TTC549 (cell line): ENCODE measurements at regions not wholly inside any gene's neighbourhood (a gene's known extent, or its start where the extent isn't known, plus 50 kb on each side); places are given as distances from the start of the nearest gene placed in this dataset.
"Not testable (repeated sequence)": the region's sequence is repeated elsewhere in the genome, so short reads cannot be mapped to it uniquely, and the experiment has no call there.

Experiments used
- FAIRE-seq: peaks from 2 replicates; lab custom pipeline; 2012; peaks lifted over from hg19 to GRCh38; lab: Jason Lieb, UNC

DNA sequence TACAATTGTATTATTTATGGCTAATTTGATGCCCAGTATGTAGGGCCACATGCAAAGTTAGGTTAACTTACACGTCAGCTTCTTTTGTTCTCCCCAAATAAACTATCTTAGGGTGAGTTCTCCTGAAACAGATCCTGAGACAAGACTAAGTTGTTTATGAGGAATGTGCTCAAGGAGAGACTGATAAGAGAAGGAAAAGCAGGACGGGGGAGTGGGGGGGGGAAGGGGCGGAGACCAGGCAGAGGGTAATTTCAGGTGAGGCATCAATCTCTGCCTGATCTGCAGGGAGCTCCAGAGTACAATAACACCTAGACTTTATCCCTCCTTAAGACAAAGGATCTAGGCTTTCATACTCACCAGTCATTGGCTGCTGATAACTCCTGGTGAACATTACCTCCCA lies 220.6 kb upstream of the BTBD3 start:
- no peak for FAIRE-seq

DNA sequence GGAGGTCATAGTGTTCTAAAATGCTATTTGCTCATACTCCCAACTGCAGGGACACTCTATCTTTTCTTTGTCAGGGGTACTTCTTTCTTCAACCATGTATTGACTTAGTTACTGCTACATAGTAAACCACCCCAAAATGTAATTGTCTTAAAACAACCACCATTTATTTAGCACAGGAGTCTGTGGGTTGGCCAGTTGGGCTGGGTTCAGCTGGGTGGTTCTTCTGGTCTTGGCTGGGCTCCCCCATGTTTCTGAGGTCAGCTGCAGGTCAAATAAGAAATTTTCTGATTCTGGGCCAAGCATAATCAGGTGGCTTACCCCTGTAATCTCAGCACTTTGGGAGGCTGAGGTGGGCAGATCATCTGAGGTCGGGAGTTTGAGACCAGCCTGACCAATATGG lies 220.0 kb upstream of the BTBD3 start:
- FAIRE-seq = no peak

DNA sequence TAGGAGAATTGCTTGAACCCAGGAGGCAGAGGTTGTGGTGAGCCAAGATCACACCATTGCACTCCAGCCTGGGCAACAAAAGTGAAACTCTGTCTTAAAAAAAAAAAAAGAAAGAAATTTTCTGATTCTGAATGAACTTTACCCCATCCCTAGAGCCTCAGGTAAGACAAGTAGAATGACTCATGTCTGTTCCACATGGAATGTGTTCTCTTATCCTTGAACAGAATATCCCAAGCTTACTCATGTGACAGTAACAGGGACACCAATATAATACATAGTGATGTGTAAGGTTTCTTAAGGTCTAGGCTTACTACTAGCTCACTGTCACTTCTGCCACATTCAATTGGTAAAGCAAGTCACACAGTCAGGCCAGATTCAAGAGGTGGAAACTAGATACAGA lies 219.6 kb upstream of the BTBD3 start:
- FAIRE-seq = no peak

DNA sequence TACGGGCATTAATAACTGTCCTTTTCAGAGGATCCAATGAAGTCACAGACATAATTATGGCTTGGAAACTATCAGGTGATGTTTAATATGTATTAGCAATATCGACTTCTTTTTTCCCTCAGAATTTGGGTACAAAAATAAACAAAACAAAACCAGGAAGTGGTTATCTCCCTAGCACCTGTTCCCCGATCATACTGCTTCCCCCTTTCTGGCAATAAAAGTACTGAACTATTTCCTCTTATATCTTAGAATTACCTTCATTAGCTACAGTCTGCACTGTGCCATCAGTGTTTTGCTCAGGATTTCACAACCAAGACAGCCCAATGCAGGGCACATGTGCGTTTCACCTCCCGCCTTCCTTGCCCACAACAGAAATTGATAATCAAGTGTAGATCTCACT lies 216.9 kb upstream of the BTBD3 start:
- FAIRE-seq = no peak

DNA sequence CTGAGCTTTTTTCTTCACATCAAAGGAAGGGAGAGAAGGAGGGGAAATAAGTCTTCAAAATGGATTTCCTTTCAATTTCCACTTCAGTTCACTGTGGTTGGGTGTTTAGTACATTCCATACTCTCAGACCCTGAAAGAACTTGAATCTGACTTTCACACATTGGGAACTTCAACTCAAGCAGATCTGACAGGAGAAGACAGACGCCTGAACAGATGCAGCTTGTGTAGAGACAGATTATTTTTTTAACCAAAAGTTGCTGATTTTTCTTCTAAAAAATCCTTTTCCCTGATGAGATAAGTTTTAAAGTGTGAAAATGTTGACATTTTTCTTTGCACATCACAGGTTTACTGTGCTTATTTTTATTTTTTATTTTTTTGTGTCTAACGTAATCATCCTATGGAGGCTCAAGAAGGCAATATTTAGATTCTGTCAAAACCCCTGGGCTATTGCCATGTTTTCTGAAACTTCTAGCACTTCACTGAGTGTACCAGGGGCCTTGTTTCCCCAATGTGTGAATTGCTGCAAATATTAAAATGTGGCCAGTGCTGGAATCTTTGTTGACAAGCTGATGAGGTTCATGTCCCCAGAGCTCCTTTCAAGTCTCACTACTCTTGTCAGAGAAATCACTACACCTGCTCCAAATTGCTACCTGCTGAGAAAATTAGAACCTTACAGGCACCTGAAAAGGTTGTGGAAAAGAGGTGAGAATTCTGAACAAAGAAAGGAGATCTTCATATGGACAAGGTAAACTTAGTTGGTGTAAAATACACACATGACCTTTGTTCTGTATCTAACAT lies 214.8 kb upstream of the BTBD3 start:
- FAIRE-seq = no peak

DNA sequence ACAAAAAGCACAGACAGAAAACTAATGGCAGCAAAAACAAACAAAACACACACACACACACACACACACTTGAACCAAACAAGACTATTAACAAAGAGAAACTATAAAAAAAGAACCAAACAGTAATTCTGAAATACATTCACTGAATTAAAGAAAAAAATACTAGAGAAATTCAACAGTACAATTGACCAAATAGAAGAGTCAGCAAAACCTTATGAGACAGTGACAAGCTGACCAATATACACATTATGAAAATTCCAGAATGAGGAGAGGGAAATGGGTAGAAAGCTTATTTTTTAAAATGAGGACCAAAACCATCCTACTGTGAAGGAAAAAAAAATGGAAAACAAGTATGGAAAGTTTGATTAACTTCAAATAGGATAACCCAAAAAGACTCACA lies 212.2 kb upstream of the BTBD3 start:
- no peak for FAIRE-seq

DNA sequence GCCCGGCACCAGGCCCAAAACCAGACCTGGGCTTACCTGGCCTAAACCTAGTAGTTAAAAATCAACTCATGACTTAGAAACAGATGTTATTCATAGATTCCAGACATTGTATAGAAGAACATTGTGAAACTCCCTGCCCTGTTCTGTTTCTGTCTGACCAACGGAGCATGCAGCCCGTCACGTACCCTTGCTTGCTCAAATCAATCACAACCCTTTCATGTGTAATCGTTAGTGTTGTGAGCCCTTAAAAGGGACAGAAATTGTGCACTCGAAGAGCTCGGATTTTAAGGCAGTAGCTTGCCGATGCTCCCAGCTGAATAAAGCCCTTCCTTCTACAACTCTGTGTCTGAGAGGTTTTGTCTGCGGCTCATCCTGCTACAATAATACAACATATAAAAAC lies 209.5 kb upstream of the BTBD3 start:
- FAIRE-seq = not testable (repeated sequence)

DNA sequence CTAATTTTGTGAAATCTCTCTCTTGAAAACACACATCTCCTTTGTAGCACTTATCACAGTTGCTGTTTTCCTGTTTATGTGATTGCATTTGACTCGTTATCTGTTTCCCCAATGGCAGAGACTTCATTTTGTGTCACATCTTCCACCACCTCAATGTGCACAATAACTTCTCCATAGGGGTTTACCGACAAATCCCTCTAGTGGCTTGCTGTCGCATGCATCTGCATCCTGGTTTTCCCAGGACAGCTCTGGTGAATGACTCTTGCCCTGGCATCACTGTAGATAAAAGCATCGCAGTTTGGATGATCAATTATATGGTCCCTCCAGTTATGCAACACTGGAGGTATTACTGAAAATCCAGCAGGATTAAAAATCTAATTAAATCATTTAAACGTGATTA lies 206.5 kb upstream of the BTBD3 start:
- FAIRE-seq = no peak

DNA sequence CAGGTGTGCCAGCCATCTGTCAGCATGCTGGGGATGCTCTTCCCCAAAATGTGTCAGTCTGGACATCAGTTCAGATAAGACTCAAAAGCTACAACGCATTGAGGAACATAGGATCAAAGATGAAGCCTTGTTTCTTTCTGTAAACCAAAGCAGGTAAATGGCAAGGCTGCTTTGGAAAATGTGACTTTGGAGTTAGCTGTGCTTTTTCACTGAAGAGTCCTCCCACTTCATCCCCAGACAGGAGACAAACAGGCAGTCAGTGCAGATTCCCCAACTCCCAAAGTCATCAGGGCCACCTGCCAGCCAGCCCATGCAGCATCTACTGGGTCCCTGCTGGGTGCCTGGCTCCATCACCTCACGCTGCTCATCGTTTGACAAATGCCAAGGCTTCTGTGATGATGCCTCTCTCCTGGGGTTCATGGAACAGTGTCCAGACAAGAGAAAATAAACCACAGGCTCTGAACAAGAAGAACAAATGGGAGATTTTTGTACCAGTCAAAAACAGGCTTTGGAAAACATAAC lies 205.0 kb upstream of the BTBD3 start:
- no peak for FAIRE-seq

DNA sequence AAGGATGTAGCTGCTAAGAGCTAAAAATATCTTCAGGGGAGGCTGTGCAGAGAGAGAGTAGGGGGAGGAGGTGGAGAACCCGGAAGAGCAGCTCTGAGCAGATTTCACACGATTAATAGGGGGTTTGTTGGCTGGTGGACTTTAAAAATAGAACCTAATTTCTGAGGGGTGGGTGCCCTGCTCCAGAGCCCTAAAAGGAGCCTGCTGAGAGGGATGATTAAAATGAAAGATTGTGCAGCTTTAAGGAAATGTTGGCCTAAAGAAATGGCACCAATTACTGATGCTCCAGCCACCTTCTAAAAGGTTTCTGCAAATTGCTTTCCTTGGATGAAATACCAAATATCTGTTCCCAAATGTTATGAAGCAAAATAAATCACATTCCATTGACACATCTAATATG lies 202.8 kb upstream of the BTBD3 start:
- no peak for FAIRE-seq

DNA sequence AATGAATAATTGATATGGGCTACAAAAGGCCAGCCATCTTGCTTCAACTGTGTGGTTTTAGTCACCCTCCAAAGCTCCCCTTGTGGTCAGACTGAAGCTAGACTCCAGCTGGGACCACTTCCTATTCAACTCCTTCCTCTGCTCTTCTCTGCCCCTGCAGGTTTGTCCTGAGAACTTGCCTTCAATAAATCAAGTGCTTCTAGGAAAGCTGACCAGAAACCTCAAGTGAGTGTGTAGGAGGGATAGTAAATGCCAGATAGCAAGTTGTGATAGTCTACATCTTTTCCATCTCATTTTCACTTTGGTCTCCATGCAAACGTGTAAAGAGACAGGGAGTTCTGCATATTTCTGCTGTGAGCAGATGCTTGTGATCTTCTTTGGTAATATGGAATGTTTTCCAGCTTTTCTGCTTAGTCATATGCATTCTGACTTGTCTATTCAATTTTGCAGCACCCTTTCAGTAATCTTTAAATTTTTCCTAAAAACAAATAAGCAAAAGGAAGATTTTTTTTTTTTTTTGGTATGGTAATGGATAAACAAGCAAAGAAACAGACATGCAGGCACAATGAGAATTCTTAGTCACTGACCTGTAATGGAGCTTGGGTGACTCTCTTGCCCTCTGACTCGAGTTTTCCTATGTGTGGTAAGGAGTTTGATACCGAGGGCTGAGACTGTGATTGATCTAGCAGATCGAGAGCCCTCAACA lies 201.3 kb upstream of the BTBD3 start:
- FAIRE-seq = peak; percentile 17

DNA sequence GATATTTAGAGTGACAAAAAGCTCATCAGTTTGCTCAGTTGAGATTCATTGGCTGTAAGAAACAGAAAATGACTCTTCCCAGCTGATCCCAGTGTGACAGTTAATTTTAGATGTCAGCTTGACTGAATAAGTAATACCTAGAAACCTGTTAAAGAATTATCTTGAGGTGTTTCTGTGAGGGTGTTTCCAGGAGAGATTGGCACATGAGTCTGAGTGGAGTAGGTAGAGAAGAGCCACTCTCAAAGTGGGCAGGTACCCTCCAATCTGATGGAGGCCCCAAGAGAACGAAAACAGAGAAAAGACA lies 200.8 kb upstream of the BTBD3 start:
- no peak for FAIRE-seq

DNA sequence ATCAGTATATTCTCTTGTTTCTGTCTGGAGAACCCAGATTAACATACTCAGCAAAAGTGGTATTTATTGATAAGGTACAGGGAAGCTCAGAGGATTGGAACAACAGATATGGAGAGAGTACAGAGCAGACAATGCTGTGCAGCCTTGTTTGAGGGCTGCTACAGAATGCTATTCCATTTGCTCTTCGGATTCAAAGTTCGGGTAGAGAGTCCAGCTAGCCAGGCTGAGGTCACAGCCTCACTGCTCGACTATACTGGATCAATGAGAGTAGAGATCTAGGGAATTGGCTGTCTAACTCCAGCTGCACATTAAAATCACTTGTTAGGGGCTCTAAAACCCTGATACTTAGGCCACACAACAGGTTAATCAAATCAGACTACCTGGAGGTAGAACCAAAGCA lies 200.1 kb upstream of the BTBD3 start:
- FAIRE-seq = no peak

DNA sequence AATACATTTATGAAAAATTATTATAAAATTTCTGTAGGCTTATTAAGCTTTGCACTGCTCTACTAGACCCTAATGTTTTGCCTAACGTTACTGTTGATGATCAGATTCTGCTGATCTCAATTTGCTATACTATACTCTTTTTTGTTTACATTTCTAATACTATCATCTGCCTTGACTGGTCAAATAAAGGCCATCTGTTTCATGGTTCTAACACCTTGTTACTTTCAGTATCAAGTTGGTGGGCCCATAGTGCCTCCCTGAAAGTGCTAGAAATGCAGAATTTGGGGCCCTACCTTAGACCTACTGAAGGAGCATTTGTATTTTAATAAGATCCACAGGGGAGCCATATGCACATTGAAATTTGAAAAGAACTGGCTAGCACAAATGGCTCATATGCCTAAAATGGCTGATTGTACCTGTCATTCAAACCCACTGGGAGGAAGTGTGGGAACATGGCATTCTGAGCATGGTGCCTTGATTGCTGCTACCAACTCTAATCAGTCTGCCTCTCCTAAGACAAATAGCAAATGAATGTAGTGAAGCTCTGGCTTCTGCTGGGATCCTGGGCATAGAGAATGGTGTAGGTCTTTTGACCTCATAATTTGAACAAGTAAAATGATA lies 199.1 kb upstream of the BTBD3 start:
- no peak for FAIRE-seq

DNA sequence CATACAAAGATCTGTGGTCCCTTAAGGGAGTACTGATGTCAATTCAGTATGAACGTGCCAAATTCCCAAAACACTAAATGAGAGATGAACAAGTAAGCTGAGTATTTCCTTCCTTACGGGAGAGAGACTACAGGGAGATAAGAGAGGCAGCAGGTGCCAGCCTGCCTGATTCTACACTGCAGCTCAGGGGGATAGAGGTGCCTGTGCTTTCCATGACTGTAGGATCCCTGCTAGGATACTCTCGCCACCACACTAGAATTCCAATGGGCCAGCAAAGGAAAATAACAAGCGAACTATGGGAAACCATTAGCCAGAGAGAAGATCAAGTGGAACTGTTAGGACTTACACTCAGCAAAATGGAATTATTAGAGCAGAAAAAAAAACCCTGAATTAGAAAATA lies 198.5 kb upstream of the BTBD3 start:
- FAIRE-seq = no peak

DNA sequence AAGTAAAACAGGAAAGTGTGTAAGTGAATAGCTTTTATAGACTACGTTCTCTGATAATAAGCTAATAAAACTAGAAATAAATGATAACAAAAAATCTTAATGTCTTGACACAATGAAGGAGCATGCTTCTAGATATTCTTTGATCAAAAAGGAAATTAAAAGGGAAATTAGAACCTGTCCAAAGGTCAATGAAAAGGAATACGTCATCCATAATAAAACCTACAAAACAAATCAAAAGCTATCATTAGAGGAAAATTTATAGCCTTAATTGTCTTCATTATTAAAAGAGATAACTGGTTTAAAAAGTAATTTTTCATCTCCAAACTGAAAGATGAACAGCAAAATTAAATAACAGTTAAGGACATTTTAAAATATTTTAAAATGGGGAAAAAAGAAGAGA lies 196.3 kb upstream of the BTBD3 start:
- no peak for FAIRE-seq

DNA sequence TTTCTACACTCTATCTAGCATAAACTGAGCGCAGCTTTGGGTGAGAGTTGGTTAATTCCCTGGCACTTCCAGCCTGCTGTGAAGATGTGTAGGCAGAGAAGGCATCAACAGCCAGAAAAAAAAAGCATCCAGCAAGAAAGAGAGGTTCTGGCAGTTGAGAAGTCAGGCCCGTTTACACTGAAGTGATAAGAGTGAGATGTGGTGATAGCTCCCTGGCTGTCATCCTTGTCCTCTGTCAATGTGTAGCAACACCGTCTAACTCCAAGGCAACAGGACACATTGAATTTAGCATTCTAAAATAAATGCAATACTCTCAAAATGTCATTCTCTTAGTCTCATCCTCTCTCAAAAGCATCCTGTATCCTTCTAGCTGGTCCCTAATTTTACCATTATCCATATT lies 193.6 kb upstream of the BTBD3 start:
- FAIRE-seq = no peak

DNA sequence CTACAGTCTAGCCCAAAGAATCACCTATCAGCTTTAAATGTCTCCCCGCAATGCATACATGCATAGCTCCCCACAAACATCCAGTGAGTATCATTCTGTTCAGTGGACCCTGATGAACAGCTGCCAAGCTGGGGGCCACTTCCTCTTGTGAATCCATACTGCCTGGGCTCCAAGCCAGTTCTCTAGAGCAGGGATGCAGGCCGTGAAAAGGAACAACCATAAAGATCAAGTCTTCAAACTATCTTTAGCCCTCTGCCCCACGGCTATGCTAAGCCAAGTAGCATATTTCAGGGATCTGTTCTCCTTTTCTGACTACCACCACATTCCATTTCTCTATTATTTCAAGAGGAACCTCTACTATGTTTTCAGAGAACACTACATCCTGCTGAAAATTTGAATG lies 191.7 kb upstream of the BTBD3 start:
- no peak for FAIRE-seq

DNA sequence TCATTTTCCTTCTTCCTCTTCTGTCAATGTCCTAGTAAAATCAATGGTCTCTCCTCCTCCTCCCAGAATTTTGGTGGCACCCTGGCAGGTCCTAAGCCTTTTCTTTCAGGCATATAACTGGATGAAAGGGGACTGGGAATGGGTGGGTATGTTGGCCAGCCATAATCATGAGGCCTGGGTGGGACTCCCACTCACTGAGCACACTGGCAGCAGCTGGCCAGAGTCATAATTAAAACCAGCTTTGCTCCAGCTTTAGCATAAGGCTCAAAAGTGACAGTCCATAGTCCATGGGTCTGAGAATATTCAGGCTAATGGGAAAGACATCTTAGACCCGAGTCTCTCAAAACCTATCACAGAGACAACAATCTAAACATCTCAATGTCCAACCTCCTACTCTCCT lies 190.0 kb upstream of the BTBD3 start:
- FAIRE-seq = no peak

DNA sequence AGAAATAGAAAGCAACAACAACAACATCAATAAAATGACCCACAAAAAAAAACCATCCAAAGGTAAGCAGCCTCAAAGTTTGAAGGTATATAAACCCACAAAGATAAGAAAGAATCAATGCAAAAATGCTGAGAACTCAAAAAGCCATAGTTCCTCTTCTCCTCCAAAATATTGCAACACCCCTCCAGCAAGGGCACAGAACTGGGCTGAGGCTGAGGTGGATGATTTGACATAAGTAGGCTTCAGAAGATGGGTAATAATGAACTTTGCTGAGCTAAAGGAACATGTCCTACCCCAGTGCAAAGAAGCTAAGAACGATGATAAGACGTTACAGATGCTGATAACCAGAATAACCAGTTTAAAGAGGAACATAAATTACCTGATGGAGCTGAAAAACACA lies 188.8 kb upstream of the BTBD3 start:
- no peak for FAIRE-seq

DNA sequence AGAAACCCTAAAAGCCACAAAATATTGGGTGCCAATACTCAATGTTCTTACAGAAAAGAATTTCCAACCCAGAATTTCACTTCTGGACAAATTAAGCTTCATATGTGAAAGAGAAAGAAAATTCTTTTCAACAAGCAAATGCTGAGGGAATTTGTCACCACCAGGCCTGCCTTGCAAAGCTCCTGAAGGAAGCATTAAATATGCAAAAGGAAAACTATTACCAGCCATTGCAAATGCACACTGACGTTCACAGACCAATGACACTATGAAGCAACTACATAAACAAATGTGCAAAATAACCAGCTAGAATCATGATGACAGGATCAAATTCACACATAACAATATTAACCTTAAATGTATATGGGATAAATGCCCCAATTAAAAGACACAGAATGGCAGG lies 187.9 kb upstream of the BTBD3 start:
- FAIRE-seq = no peak

DNA sequence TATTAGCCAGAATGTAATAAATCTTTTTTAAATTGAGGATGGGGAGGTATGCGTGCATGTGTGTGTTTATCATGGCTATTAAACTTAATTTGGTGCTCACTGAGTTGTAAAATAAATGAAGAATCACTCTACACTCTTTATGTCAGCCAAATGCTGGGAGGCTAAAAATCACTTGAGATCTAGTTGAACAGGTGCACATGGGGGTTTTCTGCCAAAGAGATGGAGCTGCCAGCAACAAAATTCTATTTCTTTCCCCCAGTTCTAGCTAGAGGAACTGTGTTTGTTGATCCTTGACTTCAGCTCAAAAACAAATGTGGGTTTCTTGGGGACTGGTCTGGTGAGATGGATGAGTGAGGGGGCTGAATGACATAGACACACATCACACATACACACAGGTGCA lies 183.3 kb upstream of the BTBD3 start:
- no peak for FAIRE-seq

DNA sequence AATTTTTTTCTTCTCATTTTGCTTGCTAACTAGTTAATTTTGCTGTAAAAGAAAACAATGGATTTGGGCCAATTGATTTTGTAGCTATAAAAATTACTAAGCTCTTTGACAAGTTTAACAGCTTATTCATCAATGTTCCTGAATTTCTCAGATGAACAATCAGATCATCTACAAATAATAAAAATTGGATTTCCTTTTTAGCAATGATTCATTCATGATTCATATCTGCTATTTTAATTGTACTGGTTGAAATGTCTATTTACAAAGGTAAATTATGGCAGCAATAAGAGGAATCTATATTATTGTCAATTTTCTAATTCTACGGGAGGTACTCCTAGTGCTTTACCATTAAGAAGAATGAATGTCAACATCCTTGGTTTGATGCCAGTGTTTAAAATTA lies 178.8 kb upstream of the BTBD3 start:
- FAIRE-seq = no peak

DNA sequence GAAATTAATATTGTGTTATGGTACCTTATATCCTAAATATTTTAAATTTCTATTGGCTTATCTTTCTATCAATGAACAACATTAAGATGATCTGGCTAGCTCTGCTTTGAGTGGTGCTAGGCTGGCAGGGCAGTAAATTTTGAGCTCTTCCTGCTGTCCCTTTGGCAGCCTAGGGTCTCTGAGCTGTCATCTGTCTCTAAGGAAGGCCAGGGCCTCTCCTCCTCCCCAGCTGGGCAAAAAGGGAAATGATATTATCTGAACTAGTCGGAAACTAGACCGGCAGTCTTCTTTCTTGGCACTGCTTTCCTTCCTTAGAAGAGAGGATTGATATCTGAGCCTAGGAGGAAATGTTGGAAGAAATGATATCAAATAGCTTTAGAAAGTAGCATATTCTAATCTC lies 176.7 kb upstream of the BTBD3 start:
- no peak for FAIRE-seq
